H9 (cell line): ENCODE measurements at regions not wholly inside any gene's neighbourhood (a gene's known extent, or its start where the extent isn't known, plus 50 kb on each side); places are given as distances from the start of the nearest gene placed in this dataset.

Source experiments
- DNase-seq: peaks from one replicate; pipeline ENCODE4 v3.0.0-alpha.2; 2017
- H2AFZ ChIP-seq: one replicate; pipeline ENCODE4 v1.6.1; 2013; ENCODE audit warnings: mild to moderate bottlenecking, low read length, control low read depth, moderate library complexity
- H2AK5ac ChIP-seq: 2 replicates; pipeline ENCODE4 v1.6.1; 2013; ENCODE audit warnings: low read length, control low read depth, mixed read lengths; ENCODE audit not compliant: insufficient read length
- H2BK120ac ChIP-seq: one replicate; pipeline ENCODE4 v1.6.1; 2013; ENCODE audit warnings: low read depth, mild to moderate bottlenecking, low read length, control low read depth, inconsistent platforms; ENCODE audit not compliant: poor library complexity, severe bottlenecking
- H2BK12ac ChIP-seq: 2 replicates; pipeline ENCODE4 v1.6.1; 2013; ENCODE audit warnings: low read length, control low read depth, mixed read lengths, low read depth; ENCODE audit not compliant: insufficient read length
- H2BK15ac ChIP-seq: 2 replicates; pipeline ENCODE4 v1.6.1; 2013; ENCODE audit warnings: low read depth, low read length, control low read depth
- H2BK20ac ChIP-seq: one replicate; pipeline ENCODE4 v1.6.1; 2013; ENCODE audit warnings: low read depth, mild to moderate bottlenecking, low read length, control low read depth, inconsistent platforms; ENCODE audit not compliant: poor library complexity, severe bottlenecking
- H2BK5ac ChIP-seq: 2 replicates; pipeline ENCODE4 v1.6.1; 2013; ENCODE audit warnings: low read length, control low read depth, mixed read lengths; ENCODE audit not compliant: insufficient read length
- H3K14ac ChIP-seq: 2 replicates; pipeline ENCODE4 v1.6.1; 2013; ENCODE audit warnings: low read length, control low read depth; ENCODE audit not compliant: insufficient read depth
- H3K18ac ChIP-seq: 2 replicates; pipeline ENCODE4 v1.6.1; 2013; ENCODE audit warnings: low read depth, mild to moderate bottlenecking, mixed read lengths, low read length, control low read depth; ENCODE audit not compliant: insufficient read length
- H3K23ac ChIP-seq: 2 replicates; pipeline ENCODE4 v1.6.1; 2013; ENCODE audit warnings: low read length, control low read depth, mixed read lengths, low read depth; ENCODE audit not compliant: insufficient read length
- H3K23me2 ChIP-seq: 2 replicates; pipeline ENCODE4 v1.6.1; 2013; ENCODE audit warnings: low read depth, mild to moderate bottlenecking, mixed read lengths, low read length, control low read depth; ENCODE audit not compliant: insufficient read length, poor library complexity, severe bottlenecking
- H3K27ac ChIP-seq: 2 replicates; pipeline ENCODE4 v1.5.1; 2013; ENCODE audit warnings: low read length, control low read depth, mixed read lengths, low read depth; ENCODE audit not compliant: insufficient read length
- H3K27me3 ChIP-seq: 2 replicates; pipeline ENCODE4 v1.6.1; 2013; ENCODE audit warnings: low read length, control low read depth, inconsistent platforms; ENCODE audit not compliant: insufficient read depth
- H3K4ac ChIP-seq: 2 replicates; pipeline ENCODE4 v1.6.1; 2013; ENCODE audit warnings: low read depth, mild to moderate bottlenecking, control low read depth, inconsistent platforms, low read length, moderate library complexity
- H3K4me1 ChIP-seq: 2 replicates; pipeline ENCODE4 v1.6.1; 2013; ENCODE audit warnings: low read length, control low read depth, inconsistent platforms; ENCODE audit not compliant: insufficient read depth
- H3K4me2 ChIP-seq: 2 replicates; pipeline ENCODE4 v1.6.1; 2013; ENCODE audit warnings: low read length, control low read depth, mixed read lengths; ENCODE audit not compliant: insufficient read length, insufficient read depth
- H3K56ac ChIP-seq: 2 replicates; pipeline ENCODE4 v1.6.1; 2013; ENCODE audit warnings: low read depth, mild to moderate bottlenecking, mixed read lengths, low read length, control low read depth; ENCODE audit not compliant: insufficient read length
- H3K79me1 ChIP-seq: 2 replicates; pipeline ENCODE4 v1.6.1; 2013; ENCODE audit warnings: low read depth, mild to moderate bottlenecking, moderate library complexity, low read length, control low read depth, inconsistent platforms; ENCODE audit not compliant: insufficient read depth, poor library complexity, severe bottlenecking
- H3K79me2 ChIP-seq: 2 replicates; pipeline ENCODE4 v1.6.1; 2013; ENCODE audit warnings: low read length, control low read depth, inconsistent platforms; ENCODE audit not compliant: insufficient read depth
- H3K9ac ChIP-seq: 2 replicates; pipeline ENCODE4 v1.6.1; 2013; ENCODE audit warnings: low read length, control low read depth, mixed read lengths; ENCODE audit not compliant: insufficient read length; ENCODE audit errors: extremely low read depth
- H3K9me3 ChIP-seq: one replicate; pipeline ENCODE4 v1.6.1; 2013; ENCODE audit warnings: low read depth, low read length, inconsistent platforms; ENCODE audit not compliant: control insufficient read depth
- H3T11ph ChIP-seq: one replicate; pipeline ENCODE4 v1.6.1; 2013; ENCODE audit warnings: mild to moderate bottlenecking, low read length, control low read depth, inconsistent platforms
- H4K20me1 ChIP-seq: one replicate; pipeline ENCODE4 v1.6.1; 2013; ENCODE audit not compliant: control insufficient read depth, insufficient read length, insufficient read depth
- H4K5ac ChIP-seq: 2 replicates; pipeline ENCODE4 v1.6.1; 2013; ENCODE audit warnings: low read depth, mild to moderate bottlenecking, mixed read lengths, low read length, control low read depth; ENCODE audit not compliant: insufficient read length
- H4K8ac ChIP-seq: replicated peaks from 2 replicates; pipeline ENCODE4 v1.6.1; 2013; ENCODE audit warnings: low read length, control low read depth, mixed read lengths, low read depth; ENCODE audit not compliant: insufficient read length
- H4K91ac ChIP-seq: 2 replicates; pipeline ENCODE4 v1.6.1; 2013; ENCODE audit warnings: low read depth, mild to moderate bottlenecking, moderate library complexity, mixed read lengths, low read length, control low read depth; ENCODE audit not compliant: insufficient read length
- H3K27ac Mint-ChIP-seq, 3 experiments: 2 replicates in 2 of 3; 3 replicates in 1 of 3; pipeline ENCODE4 v1.8.0; 2020 to 2021; ENCODE audit warnings: mixed read lengths in 3 of 3, mild to moderate bottlenecking in 1 of 3, moderate library complexity in 1 of 3
- H3K27me3 Mint-ChIP-seq: 2 replicates; pipeline ENCODE4 v1.8.0; 2021; ENCODE audit warnings: low read depth, mild to moderate bottlenecking, moderate library complexity, mixed read lengths
- H3K36me3 Mint-ChIP-seq, 3 experiments: 2 replicates in 2 of 3; 3 replicates in 1 of 3; pipeline ENCODE4 v1.8.0; 2020 to 2021; ENCODE audit warnings: low read depth in 3 of 3, mixed read lengths in 3 of 3; ENCODE audit not compliant: insufficient read depth in 1 of 3
- H3K4me1 Mint-ChIP-seq, 2 experiments: 2 replicates each; pipeline ENCODE4 v1.8.0; 2020; ENCODE audit warnings: mixed read lengths in 2 of 2
- H3K4me3 Mint-ChIP-seq, 2 experiments: 2 replicates in 1 of 2; 3 replicates in 1 of 2; pipeline ENCODE4 v1.8.0; 2020 to 2021; ENCODE audit warnings: mild to moderate bottlenecking in 2 of 2, mixed read lengths in 2 of 2, moderate library complexity in 1 of 2
- H3K9me3 Mint-ChIP-seq, 2 experiments: 2 replicates in 1 of 2; 3 replicates in 1 of 2; pipeline ENCODE4 v1.8.0; 2020; ENCODE audit warnings: mild to moderate bottlenecking in 2 of 2, mixed read lengths in 2 of 2, moderate library complexity in 1 of 2
- CTCF ChIP-seq: fragments of 200-600 bp; sonication (generic); conservative IDR thresholded peaks from 3 replicates; pipeline ENCODE4 v1.8.0; 2021; ENCODE audit warnings: antibody characterized with exemption, mild to moderate bottlenecking
- WGBS: extraction: QIAGEN DNeasy Blood & Tissue Kit; methylation state at CpG from one replicate; pipeline ENCODE4 v1.1.7; 2013; ENCODE audit warnings: missing lambda C conversion rate, low lambda C conversion rate, mixed read lengths; ENCODE audit not compliant: insufficient read length; ENCODE audit errors: extremely low coverage; 5-methylcytosine and 5-hydroxymethylcytosine counted together

DNA sequence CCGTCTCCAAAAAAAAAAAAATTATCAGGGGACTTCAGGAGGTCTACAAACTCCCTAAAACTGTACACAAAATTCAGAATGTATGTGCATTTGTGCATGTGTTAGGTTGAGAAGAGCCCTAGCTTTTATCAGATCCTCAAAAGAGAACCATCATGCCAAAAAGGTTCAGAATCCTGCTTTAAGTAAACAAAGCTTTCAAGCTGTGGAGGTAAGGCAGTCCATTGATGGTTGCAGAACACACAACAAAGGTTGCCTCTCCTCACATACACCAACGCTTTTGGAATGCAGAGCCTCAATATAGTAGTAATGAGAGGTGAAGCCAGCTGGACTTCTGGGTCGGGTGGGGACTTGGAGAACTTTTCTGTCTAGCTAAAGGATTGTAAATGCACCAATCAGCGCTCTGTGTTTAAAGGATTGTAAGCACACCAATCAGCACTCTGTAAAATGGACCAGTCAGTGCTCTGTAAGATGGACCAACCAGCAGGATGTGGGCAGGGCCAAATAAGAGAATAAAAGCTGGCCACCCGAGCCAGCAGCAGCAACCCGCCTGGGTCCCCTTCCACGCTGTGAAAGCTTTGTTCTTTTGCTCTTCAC lies 57.9 kb upstream of the RNF38 start:
- Histone ChIP-seq H2BK12ac (no peak overlapping the region), H2BK5ac (no peak overlapping the region), H3K9me3 (no peaks in the 10 kb centered on the region), H2BK120ac (no peak overlapping the region), H4K5ac (no peak overlapping the region), H3K18ac (no peak overlapping the region), H2AFZ (no peak overlapping the region), H2BK15ac (no peak overlapping the region), H3K23me2 (no peaks in the 10 kb centered on the region), H3K4me1 (no peaks in the 10 kb centered on the region; the same call in 1 of the 2 replicates), H4K8ac (no peak overlapping the region), H3K79me2 (peaks cover 9% of the 10 kb centered on the region; the same call in 1 of the 2 replicates), H3K4me2 (no peak overlapping the region), H3K56ac (no peak overlapping the region), H4K20me1 (no peaks in the 10 kb centered on the region), H4K91ac (no peak overlapping the region), H3K23ac (no peak overlapping the region), H2BK20ac (no peak overlapping the region), H3K14ac (no peak overlapping the region), H3K4ac (no peak overlapping the region), H3K9ac (no peak overlapping the region), H3T11ph (no peak overlapping the region), H3K27ac (no peak overlapping the region), H3K79me1 (peaks cover 8% of the 10 kb centered on the region), H2AK5ac (no peak overlapping the region), H3K27me3 (no peaks in the 10 kb centered on the region)
- H3K4me1 Mint-ChIP-seq = peaks cover 20 to 30% of the 10 kb centered on the region in 2 experiments
- no peak for TF ChIP-seq CTCF
- no CpG with 5 or more reads among the region's 7 CpGs for WGBS
- no peak overlapping the region for H3K4me3 Mint-ChIP-seq
- H3K36me3 Mint-ChIP-seq = peaks cover 10 to 27% (median 22%) of the 10 kb centered on the region in 3 experiments
- DNase-seq = no peak
- no peaks in the 10 kb centered on the region for H3K9me3 Mint-ChIP-seq
- no peaks in the 10 kb centered on the region for H3K27me3 Mint-ChIP-seq
- H3K27ac Mint-ChIP-seq = peak overlapping the region; percentile 22 to 89 (median 74); a peak in 3 of 7 replicates
